Pancreas (tissue), 10 donors: ENCODE measurements at regions not wholly inside any gene's neighbourhood (a gene's known extent, or its start where the extent isn't known, plus 50 kb on each side); places are given as distances from the start of the nearest gene placed in this dataset.

ENCODE experiments used
- ATAC-seq, 4 donors: fragments of 200-7000 bp; cut with Tn5 transposase; one replicate each; pipeline versions ENCODE4 v1.8.0 to v1.9.1; 2020; ENCODE audit warnings: mild to moderate bottlenecking in 4 of 4, moderate library complexity in 4 of 4
- DNase-seq, 6 donors: peaks; one replicate each; pipeline ENCODE4 v3.0.0-alpha.2; 2020
- FAIRE-seq: peaks from 2 replicates; lab custom pipeline; 2012; peaks lifted over from hg19 to GRCh38; lab: Jason Lieb, UNC
- H3K27ac ChIP-seq, 4 donors: fragments of 200-600 bp; sonication (generic); 1 replicate in 3 of 4; 2 replicates in 1 of 4; pipeline versions ENCODE4 v1.5.0 to v1.8.0; 2020
- H3K27me3 ChIP-seq, 4 donors: fragments of 200-600 bp; one replicate each; pipeline ENCODE4 v1.8.0; 2021
- H3K36me3 ChIP-seq, 3 donors: fragments of 200-600 bp; sonication (generic) in 1 of 3; one replicate each; pipeline versions ENCODE4 v1.5.0 to v1.8.0; 2020 to 2021
- H3K4me1 ChIP-seq, 3 donors: fragments of 200-600 bp; one replicate each; pipeline ENCODE4 v1.8.0; 2021
- H3K4me3 ChIP-seq, 4 donors: fragments of 200-600 bp; sonication (generic) in 2 of 4; one replicate each; pipeline versions ENCODE4 v1.5.0 to v1.8.0; 2020 to 2021
- H3K9me3 ChIP-seq, 4 donors: fragments of 200-600 bp; one replicate each; pipeline ENCODE4 v1.8.0; 2021
- WGBS, 2 donors: extraction: QIAGEN DNeasy Blood & Tissue Kit; methylation state at CpG; one replicate each; pipeline ENCODE4 v1.1.7; 2013; 5-methylcytosine and 5-hydroxymethylcytosine counted together
- intact Hi-C, 3 donors: fragments of 100-400 bp; cut with DNase I; formaldehyde crosslinking; loops; one replicate each; pipeline versions ENCODE4 v1.11.1 to v1.14.2; 2022
- TF ChIP-seq, protein P1 (sequence below), 4 donors: fragments of 200-600 bp; sonication (generic) in 3 of 4; IDR thresholded peaks; one replicate each; pipeline versions ENCODE4 v1.5.0 to v1.8.0; 2021; ENCODE audit warnings: antibody characterized with exemption in 4 of 4
- donor health status: healthy with polysubstance abuse.
- donor health status: DM: no; HTN: no; CAD: no; lungs with moderate emphysema.
- donor health status: DM: no; HTN: no; CAD: no.
- donor health status: control.
- donor health status: control.
- donor health status: Bipolar disorder and iron deficiency.
- donor health status: DM: yes; HTN: yes; CAD: no.
- donor health status: DM: no; HTN: no; CAD: no.
- donor health status: DM: no; HTN: no; CAD: no.
- donor health status: DM: yes; HTN: yes; CAD: no.

DNA sequence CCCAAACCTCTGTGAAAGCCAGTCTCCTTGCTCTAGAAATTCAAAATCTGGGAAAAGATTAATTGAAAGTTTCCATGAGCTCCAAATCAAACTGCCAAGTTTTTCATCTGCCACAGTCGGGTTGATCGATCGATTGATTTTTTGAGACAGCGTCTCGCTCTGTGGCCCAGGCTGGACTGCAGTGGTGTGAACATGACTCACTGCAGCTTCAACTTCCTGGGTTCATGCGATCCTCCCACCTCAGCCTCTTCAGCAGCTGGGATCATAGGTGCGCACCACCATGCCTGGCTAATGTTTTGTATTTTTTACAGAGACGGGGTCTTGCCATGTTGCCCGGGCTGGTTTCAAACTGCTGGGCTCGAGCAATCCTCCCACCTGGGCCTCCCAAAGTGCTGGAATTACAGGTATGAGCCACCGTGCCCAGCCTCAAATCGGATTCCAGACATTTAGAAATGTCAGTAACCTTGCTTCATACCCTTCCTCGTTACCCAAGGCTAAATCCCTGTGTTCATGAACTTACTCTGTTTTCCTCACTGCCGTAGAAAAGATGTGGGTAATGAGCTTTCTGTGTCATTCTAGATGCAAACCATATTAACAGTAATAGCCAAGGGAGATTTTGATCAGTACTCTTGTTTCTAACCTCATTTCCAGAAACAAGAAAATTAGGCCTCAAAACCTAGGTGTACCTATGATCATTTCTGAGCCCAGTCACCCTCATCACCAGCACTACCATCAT is 105.9 kb upstream of the AKAP13 start:
- Histone ChIP-seq H3K9me3 (no peaks in the 10 kb centered on the region), H3K27ac (no peak overlapping the region), H3K36me3 (no peaks in the 10 kb centered on the region), H3K4me3 (no peak overlapping the region), H3K4me1 (no peaks in the 10 kb centered on the region), H3K27me3 (no peaks in the 10 kb centered on the region)
- FAIRE-seq (no peak), ATAC-seq (no peak), DNase-seq (no peak)
- intact Hi-C loops, result no loop called here
- TF ChIP-seq, protein P1, sequence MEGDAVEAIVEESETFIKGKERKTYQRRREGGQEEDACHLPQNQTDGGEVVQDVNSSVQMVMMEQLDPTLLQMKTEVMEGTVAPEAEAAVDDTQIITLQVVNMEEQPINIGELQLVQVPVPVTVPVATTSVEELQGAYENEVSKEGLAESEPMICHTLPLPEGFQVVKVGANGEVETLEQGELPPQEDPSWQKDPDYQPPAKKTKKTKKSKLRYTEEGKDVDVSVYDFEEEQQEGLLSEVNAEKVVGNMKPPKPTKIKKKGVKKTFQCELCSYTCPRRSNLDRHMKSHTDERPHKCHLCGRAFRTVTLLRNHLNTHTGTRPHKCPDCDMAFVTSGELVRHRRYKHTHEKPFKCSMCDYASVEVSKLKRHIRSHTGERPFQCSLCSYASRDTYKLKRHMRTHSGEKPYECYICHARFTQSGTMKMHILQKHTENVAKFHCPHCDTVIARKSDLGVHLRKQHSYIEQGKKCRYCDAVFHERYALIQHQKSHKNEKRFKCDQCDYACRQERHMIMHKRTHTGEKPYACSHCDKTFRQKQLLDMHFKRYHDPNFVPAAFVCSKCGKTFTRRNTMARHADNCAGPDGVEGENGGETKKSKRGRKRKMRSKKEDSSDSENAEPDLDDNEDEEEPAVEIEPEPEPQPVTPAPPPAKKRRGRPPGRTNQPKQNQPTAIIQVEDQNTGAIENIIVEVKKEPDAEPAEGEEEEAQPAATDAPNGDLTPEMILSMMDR (IDR thresholded peaks at IDR 0.05), result no peak
- WGBS, 2 donors, result 81 to 84% methylated on average over 14 of the region's 14 CpGs

DNA sequence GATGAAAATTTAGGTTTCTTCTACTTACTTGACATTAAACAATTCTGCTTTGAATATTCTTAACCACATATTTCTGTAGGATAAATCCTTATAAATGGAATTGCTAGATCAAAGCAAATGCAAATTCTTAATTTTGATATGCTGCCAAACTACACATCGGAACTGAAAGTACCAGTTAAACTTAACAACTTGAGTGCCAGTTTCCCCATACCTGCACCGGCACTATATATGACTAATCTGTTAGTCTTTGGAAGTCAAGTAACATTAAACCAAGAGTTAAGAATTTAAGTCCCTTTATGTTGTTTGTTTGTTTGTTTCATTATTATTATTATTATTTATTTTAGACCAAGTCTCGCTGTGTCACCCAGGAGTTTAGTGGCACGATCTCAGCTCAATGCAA is 103.9 kb upstream of the AKAP13 start:
- ATAC-seq, result no peak
- H3K27me3 ChIP-seq, result no peaks in the 10 kb centered on the region
- no peak overlapping the region for H3K27ac ChIP-seq
- H3K4me1 ChIP-seq, result no peaks in the 10 kb centered on the region
- intact Hi-C loops, result no loop called here
- H3K4me3 ChIP-seq, result no peak overlapping the region
- WGBS, 2 donors, result 67 to 69% methylated on average over 4 of the region's 4 CpGs
- no peak for DNase-seq
- no peaks in the 10 kb centered on the region for H3K9me3 ChIP-seq
- H3K36me3 ChIP-seq, result no peaks in the 10 kb centered on the region
- FAIRE-seq, result no peak
- TF ChIP-seq, protein P1 (IDR thresholded peaks at IDR 0.05), result no peak

DNA sequence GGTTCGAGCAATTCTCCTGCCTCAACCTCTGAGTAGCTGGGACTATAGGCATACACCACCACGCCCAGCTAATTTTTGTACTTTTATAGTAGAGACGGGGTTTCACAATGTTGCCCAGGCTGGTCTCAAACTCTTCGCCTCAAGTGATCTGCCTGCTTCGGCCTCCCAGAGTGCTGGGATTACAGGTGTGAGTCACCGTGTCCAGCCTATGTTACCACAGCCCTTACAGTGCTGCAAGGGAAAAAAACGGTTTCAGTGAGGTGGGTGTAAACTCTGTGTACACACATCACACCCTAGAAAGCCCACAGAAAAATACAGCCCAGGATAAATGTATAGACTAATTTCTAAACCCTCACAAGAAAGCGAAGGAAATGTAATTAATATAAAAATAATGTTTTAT is 103.5 kb upstream of the AKAP13 start:
- H3K9me3 ChIP-seq, result no peaks in the 10 kb centered on the region
- ATAC-seq (no peak), FAIRE-seq (no peak), DNase-seq (no peak)
- intact Hi-C loops, result no loop called here
- no peaks in the 10 kb centered on the region for H3K27me3 ChIP-seq
- no peaks in the 10 kb centered on the region for H3K4me1 ChIP-seq
- TF ChIP-seq, protein P1 (IDR thresholded peaks at IDR 0.05), result no peak
- H3K4me3 ChIP-seq, result no peak overlapping the region
- H3K27ac ChIP-seq, result no peak overlapping the region
- no peaks in the 10 kb centered on the region for H3K36me3 ChIP-seq
- WGBS, 2 donors, result 86 to 89% methylated on average over 8 of the region's 8 CpGs

DNA sequence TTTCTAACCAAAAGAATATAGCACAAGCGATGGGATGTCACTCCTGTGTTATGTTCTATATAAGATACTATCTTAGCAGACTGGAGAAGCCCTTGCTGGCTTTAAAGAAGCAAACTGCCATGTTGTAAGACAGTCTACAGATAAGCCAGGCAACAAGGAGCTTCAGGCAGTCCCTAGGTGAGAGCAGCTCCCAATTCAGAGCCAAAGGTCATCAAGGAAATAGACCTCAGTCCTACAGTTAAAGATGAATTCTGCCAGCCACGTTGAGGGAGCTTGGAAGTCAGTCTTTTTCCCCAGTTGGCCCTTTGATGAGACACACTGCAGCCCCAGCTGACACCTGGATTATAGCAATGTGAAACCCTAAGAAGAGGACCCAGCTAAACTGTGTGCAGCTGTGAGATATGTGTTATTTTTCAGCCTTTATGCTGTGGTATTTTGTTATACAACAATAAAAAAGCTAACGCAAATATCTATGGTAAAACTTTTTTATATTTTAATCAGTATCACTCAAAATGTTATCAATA is 102.5 kb upstream of the AKAP13 start:
- Histone ChIP-seq H3K27me3 (no peaks in the 10 kb centered on the region), H3K27ac (no peak overlapping the region), H3K4me3 (no peak overlapping the region), H3K4me1 (no peaks in the 10 kb centered on the region), H3K36me3 (no peaks in the 10 kb centered on the region), H3K9me3 (no peaks in the 10 kb centered on the region)
- TF ChIP-seq, protein P1 (IDR thresholded peaks at IDR 0.05), result no peak
- FAIRE-seq, result no peak
- 85 to 92% methylated on average over 3 of the region's 3 CpGs for WGBS, 2 donors
- DNase-seq, result no peak
- ATAC-seq, result no peak
- intact Hi-C loops, result no loop called here

DNA sequence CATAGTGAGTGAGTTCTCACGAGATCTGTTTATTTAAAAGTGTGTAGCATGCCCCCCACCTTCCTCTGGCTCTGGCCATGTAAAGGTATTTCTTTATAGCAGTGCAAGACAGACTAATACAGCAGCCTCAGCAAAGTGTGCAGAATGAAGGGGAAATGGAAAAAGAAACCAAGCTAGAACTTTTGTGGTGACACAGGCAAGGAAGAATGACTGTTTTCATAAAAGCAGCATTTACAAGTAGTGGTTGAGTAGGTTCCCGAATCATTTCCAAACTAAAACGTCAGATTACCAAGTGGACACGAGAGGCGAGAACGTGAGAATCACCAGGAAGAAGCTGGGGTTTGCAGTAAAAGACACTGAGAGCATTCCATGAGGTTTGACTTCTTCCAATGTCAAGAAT is 100.2 kb upstream of the AKAP13 start:
- Histone ChIP-seq H3K27me3 (no peaks in the 10 kb centered on the region), H3K9me3 (no peaks in the 10 kb centered on the region), H3K36me3 (no peaks in the 10 kb centered on the region), H3K27ac (no peak overlapping the region), H3K4me3 (no peak overlapping the region), H3K4me1 (no peaks in the 10 kb centered on the region)
- no peak for FAIRE-seq
- ATAC-seq, result no peak
- TF ChIP-seq, protein P1 (IDR thresholded peaks at IDR 0.05), result no peak
- no peak for DNase-seq
- 81 to 82% methylated on average over 6 of the region's 6 CpGs for WGBS, 2 donors
- intact Hi-C loops, result no loop called here
